IMR-90 (cell line): ENCODE measurements at regions not wholly inside any gene's neighbourhood (a gene's known extent, or its start where the extent isn't known, plus 50 kb on each side); places are given as distances from the start of the nearest gene placed in this dataset.

Experiments
- ATAC-seq: fragments of 200-7000 bp; cut with Tn5 transposase; 2 replicates; pipeline ENCODE4 v1.9.1; 2020; ENCODE audit warnings: low read depth, mild to moderate bottlenecking, moderate library complexity
- BruUV-seq: library from RNA; stranded (reverse); fragments of 400-500 nt; replicated peaks from 2 replicates; lab custom pipeline; 2021; lab: Mats Ljungman, UMichigan
- CTCF ChIA-PET: fragments of 300-600 bp; formaldehyde crosslinking; extraction: SDS; loops from one replicate; lab custom pipeline; 2021; ENCODE audit warnings: antibody characterized with exemption; lab: Yijun Ruan, JAX
- POLR2A ChIA-PET: fragments of 300-600 bp; sonication (Branson Sonifier 250); formaldehyde crosslinking; loops from one replicate; lab custom pipeline; 2022; ENCODE audit warnings: antibody characterized with exemption; ENCODE audit not compliant: unreplicated experiment; lab: Charles Lee
- DNase-seq: peaks from one replicate; pipeline ENCODE4 v3.0.0; 2013
- H2AFZ ChIP-seq: replicated peaks from 2 replicates; pipeline ENCODE3; 2013; ENCODE audit warnings: low read length, mild to moderate bottlenecking; ENCODE audit not compliant: poor library complexity
- H2AK5ac ChIP-seq: 2 replicates; pipeline ENCODE4 v1.6.1; 2013; ENCODE audit warnings: low read depth, low read length, inconsistent platforms
- H2AK9ac ChIP-seq: replicated peaks from 2 replicates; pipeline ENCODE3; 2013; ENCODE audit warnings: mild to moderate bottlenecking, low read depth, low read length, moderate library complexity; ENCODE audit not compliant: poor library complexity
- H2BK120ac ChIP-seq: 2 replicates; pipeline ENCODE4 v1.6.1; 2013; ENCODE audit warnings: low read depth, low read length, inconsistent platforms
- H2BK15ac ChIP-seq: 3 replicates; pipeline ENCODE4 v1.6.1; 2013; ENCODE audit warnings: low read depth, low read length, inconsistent platforms
- H2BK20ac ChIP-seq: 2 replicates; pipeline ENCODE4 v1.6.1; 2013; ENCODE audit warnings: low read depth, mild to moderate bottlenecking, inconsistent platforms, low read length, moderate library complexity
- H2BK5ac ChIP-seq: 2 replicates; pipeline ENCODE4 v1.6.1; 2013; ENCODE audit warnings: mild to moderate bottlenecking, low read depth, low read length, inconsistent platforms; ENCODE audit not compliant: poor library complexity, severe bottlenecking
- H3K14ac ChIP-seq: replicated peaks from 2 replicates; pipeline ENCODE4 v1.6.1; 2013; ENCODE audit warnings: low read depth, low read length, inconsistent platforms
- H3K18ac ChIP-seq: 2 replicates; pipeline ENCODE4 v1.6.1; 2013; ENCODE audit warnings: low read depth, low read length, control low read depth
- H3K23ac ChIP-seq: 2 replicates; pipeline ENCODE4 v1.6.1; 2013; ENCODE audit warnings: low read depth, low read length, inconsistent platforms
- H3K27ac ChIP-seq: 2 replicates; pipeline ENCODE4 v1.5.1; 2013; ENCODE audit warnings: mild to moderate bottlenecking, control low read depth, low read length; ENCODE audit not compliant: insufficient read depth
- H3K27me3 ChIP-seq: 2 replicates; pipeline ENCODE4 v1.6.1; 2013; ENCODE audit warnings: low read length; ENCODE audit not compliant: control insufficient read depth, insufficient read depth
- H3K36me3 ChIP-seq: 2 replicates; pipeline ENCODE4 v1.6.1; 2013; ENCODE audit warnings: low read length, mixed read lengths; ENCODE audit not compliant: control insufficient read depth, insufficient read depth
- H3K4ac ChIP-seq: 2 replicates; pipeline ENCODE4 v1.6.1; 2013; ENCODE audit warnings: low read depth, low read length, inconsistent platforms
- H3K4me1 ChIP-seq: 2 replicates; pipeline ENCODE4 v1.6.1; 2013; ENCODE audit warnings: low read length, mixed read lengths; ENCODE audit not compliant: control insufficient read depth, insufficient read depth
- H3K4me2 ChIP-seq: 2 replicates; pipeline ENCODE4 v1.6.1; 2013; ENCODE audit warnings: low read depth, mild to moderate bottlenecking, control low read depth, low read length, moderate library complexity
- H3K4me3 ChIP-seq: 2 replicates; pipeline ENCODE4 v1.5.1; 2013; ENCODE audit warnings: low read depth, mild to moderate bottlenecking, control low read depth, low read length, moderate library complexity; ENCODE audit not compliant: insufficient read depth
- H3K56ac ChIP-seq: 2 replicates; pipeline ENCODE4 v1.6.1; 2013; ENCODE audit warnings: low read length, inconsistent platforms; ENCODE audit not compliant: insufficient read depth; ENCODE audit errors: extremely low read depth
- H3K79me1 ChIP-seq, 2 experiments: 2 replicates each; pipeline ENCODE4 v1.6.1; 2013; ENCODE audit warnings: low read length in 2 of 2, inconsistent platforms in 1 of 2, low read depth in 1 of 2
- H3K9ac ChIP-seq: 2 replicates; pipeline ENCODE4 v1.6.1; 2013; ENCODE audit warnings: low read depth, low read length, control low read depth
- H3K9me1 ChIP-seq: 2 replicates; pipeline ENCODE4 v1.6.1; 2013; ENCODE audit warnings: low read length, inconsistent platforms; ENCODE audit not compliant: insufficient read depth
- H3K9me3 ChIP-seq: 2 replicates; pipeline ENCODE4 v1.6.1; 2013; ENCODE audit warnings: low read length; ENCODE audit not compliant: control insufficient read depth, insufficient read depth
- H4K20me1 ChIP-seq: 2 replicates; pipeline ENCODE4 v1.6.1; 2013; ENCODE audit warnings: low read length, inconsistent platforms; ENCODE audit not compliant: insufficient read depth
- H4K5ac ChIP-seq: 2 replicates; pipeline ENCODE4 v1.6.1; 2013; ENCODE audit warnings: mild to moderate bottlenecking, low read depth, low read length, control low read depth
- H4K8ac ChIP-seq, 2 experiments: 2 replicates each; pipeline ENCODE4 v1.6.1; 2013; ENCODE audit warnings: low read depth in 2 of 2, low read length in 2 of 2, control low read depth in 1 of 2, inconsistent platforms in 1 of 2
- H4K91ac ChIP-seq: 2 replicates; pipeline ENCODE4 v1.6.1; 2013; ENCODE audit warnings: low read depth, low read length, inconsistent platforms; ENCODE audit not compliant: insufficient read depth
- CEBPB ChIP-seq: IDR thresholded peaks from 2 replicates; pipeline ENCODE4 v1.6.1; 2012; ENCODE audit warnings: low read depth, low read length, improper control_type of control experiment
- CTCF ChIP-seq: conservative IDR thresholded peaks from 2 replicates; pipeline ENCODE4 v1.5.1; 2012; ENCODE audit warnings: mild to moderate bottlenecking, low read depth, low read length, improper control_type of control experiment
- ELK1 ChIP-seq: fragments of 150-350 bp; IDR thresholded peaks from 2 replicates; pipeline ENCODE4 v1.6.1; 2016; ENCODE audit warnings: low read depth, mild to moderate bottlenecking, low read length, moderate library complexity, borderline replicate concordance
- FOS ChIP-seq: fragments of 150-350 bp; IDR thresholded peaks from 2 replicates; pipeline ENCODE4 v1.6.1; 2016; ENCODE audit warnings: low read depth, low read length
- MAZ ChIP-seq: IDR thresholded peaks from 2 replicates; pipeline ENCODE4 v1.6.1; 2012; ENCODE audit warnings: low read depth, mild to moderate bottlenecking, low read length, improper control_type of control experiment, moderate library complexity, borderline replicate concordance
- MXI1 ChIP-seq: IDR thresholded peaks from 2 replicates; pipeline ENCODE4 v1.6.1; 2012; ENCODE audit warnings: low read depth, mild to moderate bottlenecking, low read length, moderate library complexity, borderline replicate concordance
- NFE2L2 ChIP-seq: fragments of 150-350 bp; IDR thresholded peaks from 2 replicates; pipeline ENCODE4 v1.6.1; 2016; ENCODE audit warnings: low read depth, mild to moderate bottlenecking, low read length
- RAD21 ChIP-seq: IDR thresholded peaks from 2 replicates; pipeline ENCODE4 v1.6.1; 2012; ENCODE audit warnings: low read length, improper control_type of control experiment
- RCOR1 ChIP-seq: IDR thresholded peaks from 2 replicates; pipeline ENCODE4 v1.6.1; 2012; ENCODE audit warnings: mild to moderate bottlenecking, low read length, improper control_type of control experiment; ENCODE audit not compliant: insufficient replicate concordance
- RFX5 ChIP-seq: IDR thresholded peaks from 2 replicates; pipeline ENCODE4 v1.8.0; 2012; ENCODE audit warnings: low read depth, mild to moderate bottlenecking, low read length, moderate library complexity
- SMC3 ChIP-seq: fragments of 150-350 bp; IDR thresholded peaks from 2 replicates; pipeline ENCODE4 v1.6.1; 2016; ENCODE audit warnings: low read depth, mild to moderate bottlenecking, antibody characterized with exemption, low read length, moderate library complexity
- USF2 ChIP-seq: fragments of 150-350 bp; IDR thresholded peaks from 2 replicates; pipeline ENCODE4 v1.6.1; 2017; ENCODE audit warnings: mild to moderate bottlenecking, antibody characterized with exemption, low read length, low read depth
- WGBS, 2 experiments: methylation state at CpG; one replicate each; pipeline versions ENCODE4 v1.1.5 to v1.1.7; 2013; ENCODE audit warnings: missing lambda C conversion rate in 2 of 2; ENCODE audit not compliant: insufficient read length in 1 of 2; ENCODE audit errors: extremely low coverage in 2 of 2; 5-methylcytosine and 5-hydroxymethylcytosine counted together
- dilution Hi-C: fragments of 300-500 bp; cut with HindIII; formaldehyde crosslinking; loops from one replicate; pipeline ENCODE4 v1.14.3; 2018; ENCODE audit warnings: low sequenced_read_pairs; ENCODE audit not compliant: unreplicated experiment
- in situ Hi-C: fragments of 300-500 bp; cut with MboI; formaldehyde crosslinking; loops from 3 replicates; pipeline ENCODE4 v1.14.3; 2019; ENCODE audit warnings: low sequenced_read_pairs, inconsistent platforms, mixed read lengths
- intact Hi-C: fragments of 100-400 bp; cut with micrococcal nuclease; formaldehyde crosslinking; loops from 2 replicates; pipeline ENCODE4 v1.10.0; 2022

GRCh38 chr18:72922895-72923294 lies 55.1 kb upstream of the NETO1 start:
- POLR2A ChIA-PET = no interaction called here
- no CpG with 5 or more reads among the region's 2 CpGs for WGBS, 2 experiments

More at GRCh38 chr18:72922895-72923294, 55.1 kb upstream of the NETO1 start:
- Histone ChIP-seq H3K27ac (no peak overlapping the region), H4K5ac (no peak overlapping the region), H3K4me3 (no peak overlapping the region), H2BK120ac (no peak overlapping the region), H3K56ac (no peak overlapping the region), H3K36me3 (no peaks in the 10 kb centered on the region), H2AFZ (no peak overlapping the region), H3K4ac (no peak overlapping the region), H3K4me2 (no peak overlapping the region), H3K9me3 (peaks cover 22% of the 10 kb centered on the region), H3K79me1 (no peaks in the 10 kb centered on the region), H3K9ac (no peak overlapping the region), H3K18ac (no peak overlapping the region), H2BK5ac (no peak overlapping the region), H3K4me1 (no peaks in the 10 kb centered on the region), H3K23ac (no peak overlapping the region), H3K27me3 (no peaks in the 10 kb centered on the region), H3K9me1 (no peaks in the 10 kb centered on the region), H2AK5ac (no peak overlapping the region), H4K20me1 (no peaks in the 10 kb centered on the region), H4K8ac (no peak overlapping the region), H3K14ac (no peak overlapping the region), H4K91ac (no peak overlapping the region), H2BK20ac (no peak overlapping the region), H2AK9ac (no peak overlapping the region), H2BK15ac (no peak overlapping the region)
- TF ChIP-seq ELK1 (no peak), MXI1 (no peak), RAD21 (no peak), FOS (no peak), MAZ (no peak), USF2 (no peak), NFE2L2 (no peak), CTCF (no peak), CEBPB (no peak), RCOR1 (no peak), SMC3 (no peak), RFX5 (no peak)
- BruUV-seq = no TSS peak
- no peak for DNase-seq
- intact Hi-C loops (no loop called here), in situ Hi-C loops (no loop called here), dilution Hi-C loops (no loop called here)
- ATAC-seq = no peak
- CTCF ChIA-PET = interaction anchor here (0.7 kb wide), 1 partner anchor 42 kb away, joined by 3 read pairs; no protein-coding TSS in a partner anchor
